ENCODE measurements at regions not wholly inside any gene's neighbourhood (a gene's known extent, or its start where the extent isn't known, plus 50 kb on each side); places are given as distances from the start of the nearest gene placed in this dataset.
A peak's percentile ranks its signal among the peaks of the same experiment; 100 is the strongest.
"Not testable (repeated sequence)": the region's sequence is repeated elsewhere in the genome, so short reads cannot be mapped to it uniquely, and the experiment has no call there.

DNA sequence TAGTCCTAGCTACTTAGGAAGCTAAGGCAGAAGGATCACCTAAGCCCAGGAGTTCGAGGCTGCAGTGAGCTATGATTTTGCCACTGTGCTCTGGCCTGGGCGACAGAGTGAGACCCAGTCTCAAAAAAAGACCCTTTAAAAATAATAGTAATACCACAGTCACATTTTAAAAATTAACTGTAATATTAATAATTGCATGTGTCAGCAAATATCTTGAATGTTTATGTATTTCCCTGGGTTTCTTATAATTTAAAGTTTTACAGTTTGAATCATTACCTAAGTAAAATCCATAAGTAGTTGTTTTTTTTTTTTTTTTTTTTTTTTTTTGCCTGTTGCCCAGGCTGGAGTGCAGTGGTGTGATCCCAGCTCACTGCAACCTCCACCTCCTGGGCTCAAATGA lies 69.2 kb downstream of the LYZL2 start:
- no peak overlapping the region for H3K4me3 ChIP-seq (ENCODE audit: low read depth, low read length)

DNA sequence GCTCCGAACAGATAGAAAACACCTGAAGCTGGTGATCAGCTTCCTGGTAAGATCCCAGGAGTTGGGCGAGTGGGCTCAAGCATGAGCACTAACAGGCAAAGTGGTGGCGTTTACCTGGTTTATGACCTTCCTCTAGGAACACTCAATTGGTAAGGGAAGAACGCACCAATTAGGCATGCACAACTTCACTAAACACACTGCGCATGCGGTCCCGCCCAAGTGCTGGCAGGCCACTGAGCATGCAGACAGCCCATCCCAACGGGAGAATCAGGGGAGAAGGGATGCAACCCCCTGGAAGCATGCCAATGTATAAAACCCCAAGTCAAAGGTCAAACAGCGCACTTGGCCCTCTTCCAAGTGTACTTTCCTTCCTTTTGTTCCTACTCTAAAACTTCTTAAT lies 70.4 kb downstream of the LYZL2 start:
- H3K4me3 ChIP-seq (ENCODE audit: low read depth, low read length), result no peak overlapping the region

DNA sequence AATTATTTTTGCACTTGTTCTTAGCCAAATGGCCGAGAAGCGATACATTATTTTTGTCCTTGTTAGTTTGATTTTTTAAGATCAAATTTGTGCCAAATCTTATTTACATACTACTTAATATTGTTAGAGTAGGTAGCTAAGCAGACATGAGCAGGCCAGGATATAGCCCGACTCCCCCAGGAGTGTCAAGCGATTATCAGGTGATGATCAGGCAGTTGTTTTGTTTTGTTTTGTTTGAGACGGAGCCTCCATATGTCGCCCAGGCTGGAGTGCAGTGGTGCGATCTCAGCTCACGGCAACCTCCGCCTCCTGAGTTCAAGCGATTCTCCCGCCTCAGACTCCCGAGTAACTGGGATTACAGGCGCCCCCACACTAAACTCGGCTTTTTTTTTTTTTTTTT lies 71.1 kb downstream of the LYZL2 start:
- H3K4me3 ChIP-seq (ENCODE audit: low read depth, low read length), result no peak overlapping the region

DNA sequence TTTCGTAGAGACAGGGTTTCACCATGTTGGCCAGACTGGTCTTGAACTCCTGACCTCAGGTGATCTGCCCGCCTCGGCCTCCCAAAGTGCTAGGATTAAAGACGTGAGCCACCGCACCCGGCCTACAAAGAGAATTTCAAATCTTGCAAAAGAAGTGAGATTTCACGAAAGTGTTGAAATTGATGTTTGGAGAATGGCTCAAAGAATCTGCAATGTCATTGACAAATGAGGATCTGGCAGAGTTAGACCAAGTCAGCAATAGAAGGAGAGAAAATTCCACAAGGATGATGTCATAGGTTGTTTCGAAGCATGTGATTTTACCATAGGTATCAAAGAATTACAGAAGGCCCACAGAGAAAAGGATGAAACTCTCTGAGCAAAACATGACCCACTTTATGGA lies 71.7 kb downstream of the LYZL2 start:
- H3K4me3 ChIP-seq (ENCODE audit: low read depth, low read length), result no peak overlapping the region

DNA sequence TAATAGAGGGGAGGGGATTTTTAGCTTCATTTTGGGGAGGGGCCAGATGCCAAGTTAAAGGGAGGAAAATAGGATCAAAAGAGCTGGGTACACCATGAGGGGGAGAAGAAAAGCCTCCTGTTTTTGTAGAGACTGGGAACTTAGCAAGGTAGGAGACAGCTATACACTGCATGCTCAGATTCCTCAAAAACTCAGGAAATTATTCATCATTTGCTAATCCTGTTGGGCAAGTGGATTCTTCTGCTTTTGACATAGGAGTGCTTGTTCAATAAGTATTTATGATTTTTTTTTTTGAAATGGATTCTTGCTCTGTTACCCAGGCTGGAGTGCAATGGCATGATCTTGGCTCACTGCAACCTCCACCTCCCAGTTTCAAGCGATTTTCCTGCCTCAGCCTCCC lies 73.4 kb downstream of the LYZL2 start:
- no peak overlapping the region for H3K4me3 ChIP-seq (ENCODE audit: low read depth, low read length)

DNA sequence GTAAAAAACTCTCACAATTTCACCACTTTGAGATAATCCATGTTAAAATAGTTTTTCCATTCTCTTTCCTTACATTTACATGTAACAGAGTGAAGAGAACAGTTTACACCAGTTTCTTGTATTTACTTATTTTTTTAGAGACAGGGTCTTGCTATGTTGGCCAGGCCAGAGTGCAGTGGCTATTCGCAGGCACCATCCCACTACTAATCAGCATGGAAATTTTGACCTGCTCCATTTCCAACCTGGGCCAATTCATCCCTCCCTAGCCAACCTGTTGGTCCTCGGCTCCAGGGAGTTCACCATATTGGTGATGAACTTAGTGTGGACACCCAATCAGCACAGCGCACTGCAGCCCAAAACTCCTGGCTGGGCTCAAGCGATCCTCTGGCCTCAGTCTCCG lies 74.1 kb downstream of the LYZL2 start:
- H3K4me3 ChIP-seq (ENCODE audit: low read depth, low read length), result no peak overlapping the region

DNA sequence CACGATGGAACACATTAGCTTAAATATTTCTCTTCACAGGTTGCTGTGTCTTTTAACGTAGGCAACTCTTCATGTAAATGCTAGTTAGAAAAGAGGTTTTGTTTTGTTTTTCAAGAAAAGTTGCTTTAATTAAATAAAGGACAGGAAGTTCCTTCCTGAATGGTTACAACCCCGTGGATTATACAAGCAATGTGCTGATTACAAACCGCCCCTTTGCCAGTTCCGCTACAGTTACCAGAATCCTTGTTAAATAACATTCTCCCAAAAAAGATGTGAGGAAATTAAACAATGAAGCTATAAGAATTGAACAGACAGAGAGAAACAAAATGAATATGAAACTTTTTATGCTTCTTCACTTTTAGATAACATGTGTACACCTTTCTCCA lies 75.1 kb downstream of the LYZL2 start:
- no peak overlapping the region for H3K4me3 ChIP-seq (ENCODE audit: low read depth, low read length)

DNA sequence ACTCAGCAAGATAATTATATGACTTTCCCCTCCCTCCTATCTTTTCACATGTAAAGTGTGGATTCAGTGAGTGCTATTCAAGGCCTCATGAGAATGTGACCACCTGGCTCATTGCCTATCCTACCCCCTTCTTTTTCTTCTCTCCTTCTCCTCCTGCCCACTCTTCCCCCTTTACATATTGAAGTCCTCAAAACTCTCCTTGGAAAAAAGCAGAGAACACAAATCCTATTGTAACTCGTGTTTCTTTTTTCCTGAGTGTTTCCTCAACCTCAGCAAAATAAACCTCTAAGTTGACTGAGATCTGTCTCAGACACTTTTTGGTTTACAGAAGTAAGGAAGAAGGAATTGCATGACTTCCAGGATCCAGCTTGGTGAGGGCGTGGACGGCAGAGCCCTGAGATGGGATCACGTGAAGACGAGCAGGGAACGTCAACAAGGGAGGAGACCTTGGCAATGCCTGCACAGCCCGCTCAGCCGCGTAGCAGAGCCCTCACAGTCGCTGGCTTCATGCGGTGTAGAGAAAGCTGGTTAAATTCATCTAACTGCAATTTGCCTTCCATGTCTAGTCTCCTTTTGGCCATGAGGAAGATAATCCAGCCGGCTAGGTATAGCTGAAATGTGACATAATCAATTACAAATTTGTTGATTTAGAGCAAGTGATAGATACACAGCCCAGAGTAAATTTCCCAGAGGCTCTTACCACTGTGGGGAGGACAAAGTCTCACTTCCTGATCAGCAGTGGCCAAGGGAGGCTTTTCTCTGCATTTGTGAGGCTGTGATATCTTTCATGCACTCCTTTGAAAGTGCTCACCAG lies 75.7 kb downstream of the LYZL2 start:
- H3K4me3 ChIP-seq (ENCODE audit: low read depth, low read length), result no peak overlapping the region

DNA sequence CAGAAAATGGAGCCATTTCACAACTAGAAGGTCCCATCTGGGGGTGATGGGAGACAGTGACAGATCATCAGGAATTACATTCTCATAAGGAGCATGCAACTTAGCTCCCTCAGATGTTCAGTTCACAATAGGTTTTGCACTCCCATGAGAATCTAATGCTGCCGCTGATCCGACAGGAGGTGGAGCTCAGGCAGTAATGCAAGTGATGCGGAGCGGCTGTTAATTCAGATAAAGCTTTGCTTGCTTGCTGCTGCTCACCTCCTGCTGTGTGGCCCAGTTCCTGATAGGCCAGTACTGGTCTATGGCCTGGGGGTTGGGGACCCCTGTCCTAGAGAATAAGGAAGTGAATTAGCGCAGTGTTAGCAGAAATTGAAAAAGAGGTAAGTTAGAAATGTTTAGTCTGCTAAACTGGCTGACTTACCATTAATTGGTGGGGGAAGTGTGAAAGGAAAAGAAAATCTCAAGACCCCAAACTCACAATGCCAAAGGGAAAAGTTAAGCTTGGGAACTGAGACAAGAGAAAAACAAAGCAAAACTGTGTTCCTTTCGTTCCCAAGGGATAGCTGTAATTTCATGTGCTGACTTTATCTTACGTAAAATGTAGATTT lies 76.4 kb downstream of the LYZL2 start:
- H3K4me3 ChIP-seq (ENCODE audit: low read depth, low read length), result peak overlapping the region; percentile 6

DNA sequence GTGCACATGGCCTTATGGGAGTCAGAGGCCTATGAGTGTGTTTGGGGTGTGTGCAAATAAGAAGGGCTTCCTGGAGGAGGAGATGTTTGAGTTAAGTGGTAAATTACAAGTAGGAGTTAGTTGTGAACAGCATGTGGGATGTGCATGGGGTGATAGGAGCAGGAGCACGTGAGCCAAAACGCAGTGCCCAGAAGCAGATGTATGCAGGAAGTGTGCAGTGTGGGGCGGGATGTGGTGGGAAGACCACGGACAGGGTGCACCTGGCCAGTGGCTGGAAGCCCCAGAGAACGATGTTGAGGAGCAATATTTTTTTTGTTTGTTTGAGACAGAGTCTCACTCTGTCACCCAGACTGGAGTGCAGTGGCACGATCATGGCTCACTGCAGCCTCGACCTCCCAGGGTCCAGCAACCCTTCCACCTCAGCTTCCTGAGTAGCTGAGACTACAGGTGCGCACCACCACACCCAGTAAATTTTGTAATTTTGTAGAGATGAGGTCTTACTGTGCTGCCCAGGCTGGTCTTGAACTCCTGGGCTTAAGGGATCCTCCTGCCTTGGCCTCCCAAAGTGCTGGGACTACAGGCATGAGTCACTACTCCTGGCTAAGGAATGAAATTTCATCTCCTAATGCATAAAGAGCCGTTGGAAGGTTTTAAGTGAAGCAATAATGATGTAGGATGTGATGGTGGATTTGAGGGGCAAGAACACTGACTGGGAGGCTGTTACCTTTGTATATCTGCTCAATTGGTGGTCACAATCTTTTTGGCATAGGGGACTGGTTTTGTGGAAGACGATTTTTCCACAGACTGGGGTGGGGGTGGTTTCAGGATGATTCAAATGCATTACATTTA lies 78.4 kb downstream of the LYZL2 start:
- no peak overlapping the region for H3K4me3 ChIP-seq (ENCODE audit: low read depth, low read length)

DNA sequence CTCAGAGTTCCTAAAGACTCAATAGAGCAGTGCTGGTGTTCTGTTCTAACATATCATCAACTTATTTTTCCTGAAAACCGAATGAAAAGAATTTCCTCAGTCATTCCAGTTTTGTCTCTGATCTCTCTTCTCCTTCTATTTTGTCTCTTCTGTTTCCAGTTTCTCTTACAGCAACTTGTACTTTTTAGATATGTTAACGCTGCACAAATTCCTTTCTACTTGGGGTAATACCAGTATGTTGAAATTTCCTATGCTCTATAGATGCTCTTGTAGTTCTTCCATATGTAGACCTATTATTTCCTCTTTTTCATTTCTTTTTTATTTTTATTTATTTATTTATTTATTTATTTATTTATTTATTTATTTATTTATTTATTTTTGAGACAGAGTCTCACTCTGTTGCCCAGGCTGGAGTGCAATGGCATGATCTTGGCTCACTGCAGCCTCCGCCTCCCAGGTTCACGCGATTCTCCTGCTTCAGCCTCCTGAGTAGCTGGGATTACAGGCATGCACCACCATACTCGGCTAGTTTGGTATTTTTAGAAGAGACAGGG lies 80.3 kb downstream of the LYZL2 start:
- H3K4me3 ChIP-seq (ENCODE audit: low read depth, low read length), result not testable (repeated sequence)

DNA sequence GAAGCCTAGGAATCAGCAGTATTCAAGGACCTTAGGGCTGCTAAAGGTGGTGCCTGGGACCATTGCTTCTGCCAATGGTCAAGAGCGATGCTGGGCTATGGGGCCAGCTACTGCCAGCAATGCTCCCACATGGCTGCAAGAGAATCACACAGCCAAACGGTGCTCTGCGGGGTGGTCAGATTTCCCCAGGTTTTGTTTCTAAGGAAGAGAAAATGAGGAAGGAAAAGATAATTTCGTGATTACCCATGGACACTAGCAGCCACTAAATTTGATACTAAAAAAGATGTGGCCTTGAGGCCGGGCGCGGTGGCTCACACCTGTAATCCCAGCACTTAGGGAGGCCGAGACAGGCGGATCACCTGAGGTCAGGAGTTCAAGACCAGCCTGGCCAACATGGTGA lies 83.0 kb downstream of the LYZL2 start:
- no peak overlapping the region for H3K4me3 ChIP-seq (ENCODE audit: low read depth, low read length)

DNA sequence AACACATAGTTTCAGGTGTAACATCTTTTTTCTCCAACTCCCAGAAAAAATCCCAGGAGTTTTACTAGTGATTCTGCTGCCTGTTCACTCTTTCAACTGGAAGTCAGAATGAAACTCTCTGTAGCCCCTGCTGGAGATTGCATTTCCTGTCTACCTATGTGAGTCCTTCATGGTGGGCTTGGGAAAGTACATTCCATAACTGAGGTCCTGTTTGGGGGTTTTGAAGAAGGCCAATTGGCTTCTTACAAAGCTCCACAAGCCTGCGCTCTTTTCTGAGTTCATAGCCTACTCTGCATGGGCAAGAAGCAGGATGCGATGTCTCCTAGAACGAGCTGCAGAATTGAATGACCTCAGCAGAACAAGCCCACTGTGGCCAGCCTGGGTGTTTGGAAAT lies 86.7 kb downstream of the LYZL2 start:
- no peak overlapping the region for H3K4me3 ChIP-seq (ENCODE audit: low read depth, low read length)

DNA sequence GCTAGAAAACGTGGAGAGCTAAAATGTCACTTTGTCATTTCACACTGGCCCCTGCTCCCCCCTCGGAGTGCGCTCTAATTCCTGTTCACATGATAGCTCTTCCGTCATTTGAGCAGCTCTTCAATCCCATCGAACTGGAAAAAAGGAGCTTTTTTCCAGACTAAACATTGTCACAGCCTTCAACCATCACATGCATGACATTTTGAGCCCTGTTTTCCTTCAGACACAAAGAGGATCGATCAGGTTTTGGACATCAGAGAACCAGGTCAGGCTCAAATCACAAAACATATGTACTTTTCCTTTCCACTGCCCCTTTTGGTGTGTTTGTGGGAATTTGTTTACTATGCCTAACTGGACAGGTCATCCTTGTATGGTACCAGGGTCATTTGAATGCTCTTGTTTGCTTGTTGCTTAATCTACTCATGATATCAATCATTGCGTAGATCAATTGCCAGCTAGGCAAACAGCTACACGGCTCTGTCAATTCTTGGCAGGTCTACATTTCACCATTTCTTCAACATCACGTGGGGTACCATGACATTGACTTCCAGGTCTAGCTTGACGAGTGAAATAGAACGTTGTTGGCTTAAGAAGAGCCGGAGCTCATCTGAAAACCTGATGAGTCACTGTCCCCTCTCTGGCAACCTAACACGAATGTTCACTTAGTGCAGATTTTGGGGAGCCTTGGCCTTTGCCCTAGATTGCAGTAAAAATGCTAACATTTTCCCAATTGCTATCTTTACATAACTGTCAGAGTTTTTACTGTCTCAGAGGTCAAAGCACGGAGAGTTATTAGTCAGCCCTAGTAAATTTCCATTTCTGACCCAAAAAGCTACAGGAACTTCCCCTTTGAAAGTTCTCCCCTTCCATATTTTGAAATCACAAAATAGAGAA lies 87.3 kb downstream of the LYZL2 start:
- H3K4me3 ChIP-seq (ENCODE audit: low read depth, low read length), result no peak overlapping the region

DNA sequence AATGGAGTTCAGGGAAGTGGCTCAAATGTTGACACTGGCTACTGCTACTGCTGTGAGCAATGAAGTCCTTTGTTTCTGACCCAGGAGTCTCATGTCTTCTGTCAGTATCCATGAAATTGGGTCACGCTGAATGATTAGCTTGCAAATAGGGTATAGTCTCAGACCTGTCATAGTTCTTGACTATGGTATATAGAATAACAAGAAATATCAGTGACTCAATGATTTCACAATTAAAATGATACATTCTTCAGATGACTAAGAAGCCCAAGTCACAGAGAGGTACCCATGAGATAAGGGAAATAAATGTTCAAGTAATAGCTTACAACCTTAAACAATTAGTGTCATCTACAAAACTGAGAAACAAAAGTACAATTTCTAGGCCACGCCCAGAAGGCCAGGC lies 89.3 kb downstream of the LYZL2 start:
- no peak overlapping the region for H3K4me3 ChIP-seq (ENCODE audit: low read depth, low read length)

DNA sequence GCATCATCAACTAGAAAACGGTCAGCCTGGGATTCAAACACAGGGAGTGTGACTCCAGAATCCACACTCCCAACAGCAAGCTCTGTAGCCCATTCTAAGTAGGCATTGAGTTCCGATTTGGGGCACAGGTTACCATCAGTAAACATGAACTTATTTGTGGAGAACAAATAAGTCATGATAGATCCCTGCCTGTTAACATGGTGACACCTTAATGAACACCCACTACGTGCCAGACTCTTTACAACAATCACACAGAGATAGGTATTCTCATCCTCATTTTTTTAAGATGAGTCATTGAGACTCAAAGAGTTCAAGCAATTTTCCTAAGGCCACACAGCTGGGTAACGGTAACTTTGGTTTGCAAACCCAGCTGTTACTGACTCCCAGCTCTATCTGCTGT lies 91.5 kb downstream of the LYZL2 start:
- no peak overlapping the region for H3K4me3 ChIP-seq (ENCODE audit: low read depth, low read length)

DNA sequence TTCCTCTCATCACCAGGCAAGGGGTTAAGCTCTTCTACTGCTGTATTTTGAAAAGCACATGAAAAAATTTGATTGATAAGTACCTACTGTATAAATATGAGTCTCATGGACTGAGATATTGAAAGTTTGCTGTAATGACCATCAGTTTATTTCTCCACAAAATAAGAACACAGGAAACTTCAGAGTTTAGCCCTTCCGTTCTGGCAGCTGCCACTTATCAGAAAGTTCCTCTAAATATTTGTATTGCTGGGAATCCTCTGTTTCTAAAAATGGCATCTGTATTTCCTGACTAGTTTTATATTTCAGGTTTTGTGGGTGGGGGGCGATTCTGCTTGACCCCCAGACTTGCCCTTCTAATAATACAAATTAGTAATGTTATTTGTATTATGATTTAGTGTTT lies 92.0 kb downstream of the LYZL2 start:
- H3K4me3 ChIP-seq (ENCODE audit: low read depth, low read length), result no peak overlapping the region

DNA sequence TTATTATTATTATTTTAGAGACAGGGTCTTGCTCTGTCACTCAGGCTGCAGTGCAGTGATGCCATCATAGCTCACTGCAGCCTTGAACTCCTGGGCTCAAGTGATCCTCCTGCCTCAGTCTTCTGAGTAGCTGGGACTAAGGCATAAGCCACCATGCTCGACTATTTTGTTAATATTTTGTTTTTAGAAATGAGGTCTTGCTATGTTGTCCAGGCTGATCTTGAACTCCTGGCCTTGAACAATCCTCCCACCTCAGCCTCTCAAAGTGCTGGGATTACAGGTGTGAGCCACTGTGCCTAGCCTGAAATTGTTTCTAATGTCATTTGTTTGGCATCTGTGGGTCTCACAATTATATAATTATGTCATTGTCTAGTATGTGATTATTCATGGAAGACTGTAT lies 92.4 kb downstream of the LYZL2 start:
- not testable (repeated sequence) for H3K4me3 ChIP-seq (ENCODE audit: low read depth, low read length)

DNA sequence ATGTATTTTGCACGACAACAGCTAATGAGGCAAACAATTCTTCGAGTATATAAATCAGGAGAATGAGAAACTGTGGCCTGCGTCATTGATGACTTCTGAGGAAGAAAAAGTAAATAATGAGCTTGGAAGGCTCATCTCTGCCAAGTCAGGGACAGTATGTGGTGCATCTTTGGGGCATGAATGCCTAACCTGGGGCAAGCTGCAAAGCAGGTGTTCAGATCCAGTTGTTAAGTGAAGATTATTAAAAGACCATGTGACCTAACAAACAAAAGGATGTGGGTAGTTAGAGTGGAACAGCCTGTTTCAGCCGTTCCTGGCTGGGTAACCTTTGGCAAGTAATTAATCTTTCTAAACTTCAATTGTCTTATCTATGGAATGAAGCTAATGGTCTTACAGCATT lies 93.0 kb downstream of the LYZL2 start:
- H3K4me3 ChIP-seq (ENCODE audit: low read depth, low read length), result no peak overlapping the region

DNA sequence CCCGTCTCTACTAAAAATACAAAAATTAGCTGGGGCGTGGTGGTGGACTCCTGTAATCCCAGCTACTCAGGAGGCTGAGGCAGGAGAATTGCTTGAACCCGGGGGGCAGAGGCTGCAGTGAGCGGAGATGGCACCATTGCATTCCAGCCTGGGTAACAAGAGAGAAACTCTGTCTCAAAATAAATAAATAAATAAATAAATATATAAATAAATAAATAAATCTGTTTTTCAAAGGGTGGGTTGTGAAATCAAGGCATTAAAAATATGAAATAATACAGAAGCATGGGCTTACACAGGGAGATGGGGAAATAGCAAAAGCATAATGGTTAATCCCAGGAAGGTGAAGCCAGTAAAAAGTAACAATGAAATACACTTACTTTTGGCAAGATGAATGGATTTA lies 93.9 kb downstream of the LYZL2 start:
- H3K4me3 ChIP-seq (ENCODE audit: low read depth, low read length), result no peak overlapping the region
